ENCODE measurements at regions not wholly inside any gene's neighbourhood (a gene's known extent, or its start where the extent isn't known, plus 50 kb on each side); places are given as distances from the start of the nearest gene placed in this dataset.

DNA sequence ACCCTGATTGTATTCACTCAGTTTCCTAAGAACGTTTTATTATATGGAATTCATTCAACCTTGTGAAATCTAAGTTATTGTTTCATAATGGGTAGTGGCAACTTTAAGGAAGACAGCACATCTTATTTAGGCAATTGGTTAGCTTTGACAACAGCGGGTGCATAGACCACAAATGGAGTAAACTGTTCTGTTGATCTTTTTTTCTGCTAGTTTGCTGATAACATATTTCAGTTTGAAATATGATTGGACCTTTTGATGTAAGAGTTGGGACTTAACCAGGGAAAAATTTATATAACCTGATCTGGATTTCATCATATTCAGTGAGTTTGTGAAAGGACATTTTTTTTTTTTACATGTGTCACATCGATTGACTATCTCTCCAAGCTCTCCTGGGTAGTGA is 151.7 kb downstream of the HLX start:
- no peak overlapping the region for H3K27ac Mint-ChIP-seq (ENCODE audit: unreplicated experiment)
- TF ChIP-seq, protein P1, sequence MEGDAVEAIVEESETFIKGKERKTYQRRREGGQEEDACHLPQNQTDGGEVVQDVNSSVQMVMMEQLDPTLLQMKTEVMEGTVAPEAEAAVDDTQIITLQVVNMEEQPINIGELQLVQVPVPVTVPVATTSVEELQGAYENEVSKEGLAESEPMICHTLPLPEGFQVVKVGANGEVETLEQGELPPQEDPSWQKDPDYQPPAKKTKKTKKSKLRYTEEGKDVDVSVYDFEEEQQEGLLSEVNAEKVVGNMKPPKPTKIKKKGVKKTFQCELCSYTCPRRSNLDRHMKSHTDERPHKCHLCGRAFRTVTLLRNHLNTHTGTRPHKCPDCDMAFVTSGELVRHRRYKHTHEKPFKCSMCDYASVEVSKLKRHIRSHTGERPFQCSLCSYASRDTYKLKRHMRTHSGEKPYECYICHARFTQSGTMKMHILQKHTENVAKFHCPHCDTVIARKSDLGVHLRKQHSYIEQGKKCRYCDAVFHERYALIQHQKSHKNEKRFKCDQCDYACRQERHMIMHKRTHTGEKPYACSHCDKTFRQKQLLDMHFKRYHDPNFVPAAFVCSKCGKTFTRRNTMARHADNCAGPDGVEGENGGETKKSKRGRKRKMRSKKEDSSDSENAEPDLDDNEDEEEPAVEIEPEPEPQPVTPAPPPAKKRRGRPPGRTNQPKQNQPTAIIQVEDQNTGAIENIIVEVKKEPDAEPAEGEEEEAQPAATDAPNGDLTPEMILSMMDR (IDR thresholded peaks at IDR 0.05; ENCODE audit: unreplicated experiment), result no peak
- no peaks in the 10 kb centered on the region for H3K9me3 Mint-ChIP-seq (ENCODE audit: unreplicated experiment)
- H3K27me3 Mint-ChIP-seq (ENCODE audit: unreplicated experiment), result no peaks in the 10 kb centered on the region
- no peak overlapping the region for H3K4me3 Mint-ChIP-seq (ENCODE audit: unreplicated experiment)
- no peak for DNase-seq (ENCODE audit: low spot score)
- no peaks in the 10 kb centered on the region for H3K4me1 Mint-ChIP-seq (ENCODE audit: unreplicated experiment)
- H3K36me3 Mint-ChIP-seq (ENCODE audit: low read depth, unreplicated experiment), result no peaks in the 10 kb centered on the region

DNA sequence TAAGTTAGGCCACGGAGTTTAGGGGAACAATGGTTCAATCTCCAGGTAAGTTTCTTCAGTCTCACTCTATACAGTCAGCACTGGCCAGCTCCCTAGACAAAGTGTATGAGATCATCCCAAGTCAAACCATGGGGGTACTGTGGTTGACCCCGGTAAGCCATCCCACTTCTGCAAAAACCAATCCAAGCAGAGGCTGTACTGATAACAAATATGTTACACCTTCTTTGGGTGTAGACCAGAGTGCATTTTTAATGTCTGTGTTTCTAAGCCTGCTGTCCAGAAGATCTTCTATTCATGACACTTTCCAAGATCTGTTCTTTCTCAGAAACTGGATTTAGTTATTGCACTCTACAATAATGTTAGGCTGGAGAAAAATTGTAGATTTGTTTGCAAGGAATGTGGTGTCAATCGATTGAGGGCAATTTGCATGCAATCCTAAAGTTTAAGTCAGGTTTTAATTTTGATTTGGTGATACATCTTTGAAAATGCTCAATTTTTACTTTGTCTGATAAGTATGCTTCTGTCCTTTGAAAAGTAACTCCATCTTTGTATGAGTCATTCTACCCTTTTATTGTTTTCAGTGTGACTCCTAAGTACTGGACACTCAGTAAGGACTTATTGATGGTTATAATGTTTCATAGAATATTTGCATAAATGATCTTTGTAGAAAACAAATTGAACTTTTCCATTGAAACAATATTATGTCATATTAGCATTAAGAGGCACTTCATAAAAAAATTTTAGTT is 152.4 kb downstream of the HLX start:
- DNase-seq (ENCODE audit: low spot score), result no peak
- Mint-ChIP-seq H3K27ac (ENCODE audit: unreplicated experiment) (no peak overlapping the region), H3K4me3 (ENCODE audit: unreplicated experiment) (no peak overlapping the region), H3K27me3 (ENCODE audit: unreplicated experiment) (no peaks in the 10 kb centered on the region), H3K4me1 (ENCODE audit: unreplicated experiment) (no peaks in the 10 kb centered on the region), H3K36me3 (ENCODE audit: low read depth, unreplicated experiment) (no peaks in the 10 kb centered on the region), H3K9me3 (ENCODE audit: unreplicated experiment) (no peaks in the 10 kb centered on the region)
- TF ChIP-seq, protein P1 (IDR thresholded peaks at IDR 0.05; ENCODE audit: unreplicated experiment), result no peak

DNA sequence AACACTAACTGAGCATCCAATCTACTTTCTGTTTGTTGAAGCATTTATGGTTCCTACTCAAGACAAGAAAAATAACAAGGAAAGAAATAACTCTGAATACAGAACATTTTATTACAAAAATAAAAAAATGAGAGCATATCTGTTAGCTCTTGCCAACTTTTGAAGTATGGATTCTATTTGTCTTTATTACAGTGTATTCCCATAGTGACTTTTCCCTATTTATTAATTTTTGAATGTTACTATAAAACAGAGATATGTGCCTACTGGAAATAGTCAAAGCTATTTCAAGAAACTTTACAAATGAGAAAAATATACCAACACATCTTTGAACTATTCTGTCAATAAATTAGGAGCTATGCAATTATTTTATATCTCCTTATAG is 153.0 kb downstream of the HLX start:
- TF ChIP-seq, protein P1 (IDR thresholded peaks at IDR 0.05; ENCODE audit: unreplicated experiment), result no peak
- Mint-ChIP-seq H3K36me3 (ENCODE audit: low read depth, unreplicated experiment) (no peaks in the 10 kb centered on the region), H3K4me1 (ENCODE audit: unreplicated experiment) (no peaks in the 10 kb centered on the region), H3K4me3 (ENCODE audit: unreplicated experiment) (no peak overlapping the region), H3K27ac (ENCODE audit: unreplicated experiment) (no peak overlapping the region), H3K9me3 (ENCODE audit: unreplicated experiment) (no peaks in the 10 kb centered on the region), H3K27me3 (ENCODE audit: unreplicated experiment) (no peaks in the 10 kb centered on the region)
- DNase-seq (ENCODE audit: low spot score), result no peak

DNA sequence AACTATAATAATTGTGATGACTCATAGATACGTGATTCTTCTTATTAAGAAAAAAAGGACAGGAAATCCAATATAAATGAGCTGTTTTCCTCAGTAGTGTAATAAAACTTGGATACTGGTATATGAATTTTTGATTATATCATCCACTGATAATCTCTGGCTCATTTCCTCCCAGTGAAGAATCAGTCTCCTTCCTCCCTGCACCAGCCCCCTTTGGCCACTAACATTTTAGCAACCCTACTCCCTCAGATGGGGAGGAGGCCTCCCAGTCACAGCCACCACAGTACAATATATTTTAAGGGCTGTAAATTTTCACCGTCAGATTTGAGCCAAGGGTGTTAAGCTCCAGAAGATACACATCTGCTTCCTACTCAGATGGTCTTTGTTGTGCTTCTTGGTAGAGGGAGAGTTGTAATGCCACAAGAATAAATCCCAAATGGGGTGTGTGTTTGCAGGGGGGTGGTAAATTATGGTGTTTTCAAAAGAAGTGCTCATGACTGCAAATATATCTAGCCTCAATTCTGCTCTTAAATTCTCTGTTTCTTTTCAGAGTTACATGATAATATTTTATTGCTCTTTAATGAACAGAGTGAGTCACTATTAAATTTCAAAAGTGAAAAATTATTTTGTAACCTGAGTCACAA is 153.5 kb downstream of the HLX start:
- no peaks in the 10 kb centered on the region for H3K36me3 Mint-ChIP-seq (ENCODE audit: low read depth, unreplicated experiment)
- no peak overlapping the region for H3K27ac Mint-ChIP-seq (ENCODE audit: unreplicated experiment)
- H3K27me3 Mint-ChIP-seq (ENCODE audit: unreplicated experiment), result no peaks in the 10 kb centered on the region
- H3K4me3 Mint-ChIP-seq (ENCODE audit: unreplicated experiment), result no peak overlapping the region
- no peaks in the 10 kb centered on the region for H3K9me3 Mint-ChIP-seq (ENCODE audit: unreplicated experiment)
- H3K4me1 Mint-ChIP-seq (ENCODE audit: unreplicated experiment), result no peaks in the 10 kb centered on the region
- TF ChIP-seq, protein P1 (IDR thresholded peaks at IDR 0.05; ENCODE audit: unreplicated experiment), result no peak
- DNase-seq (ENCODE audit: low spot score), result no peak

DNA sequence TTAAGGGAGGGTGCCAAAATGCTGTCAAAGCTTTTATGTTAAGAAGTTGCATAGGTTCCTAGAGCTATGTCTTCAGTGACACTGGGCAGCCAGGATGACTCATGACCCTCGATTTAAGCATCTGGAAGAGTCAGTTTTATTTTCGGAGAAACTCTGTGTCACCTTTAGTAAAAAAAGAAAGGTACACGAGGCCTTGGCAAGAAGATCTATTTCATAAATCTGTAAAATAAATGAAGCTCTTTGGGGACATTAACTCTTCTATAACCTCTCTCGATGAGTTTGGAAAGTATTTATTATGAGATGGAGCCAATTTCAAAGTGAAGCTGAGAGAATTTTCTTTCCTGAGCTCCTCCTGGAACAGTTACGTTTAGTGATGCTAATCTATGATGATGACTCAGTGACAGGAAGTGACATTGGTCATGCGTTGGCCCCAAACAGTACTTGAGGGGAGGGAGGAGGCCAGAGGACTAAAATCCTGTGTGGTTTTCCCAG is 156.5 kb downstream of the HLX start:
- Mint-ChIP-seq H3K36me3 (ENCODE audit: low read depth, unreplicated experiment) (no peaks in the 10 kb centered on the region), H3K27me3 (ENCODE audit: unreplicated experiment) (peaks cover 2% of the 10 kb centered on the region), H3K4me1 (ENCODE audit: unreplicated experiment) (no peaks in the 10 kb centered on the region), H3K9me3 (ENCODE audit: unreplicated experiment) (no peaks in the 10 kb centered on the region), H3K4me3 (ENCODE audit: unreplicated experiment) (no peak overlapping the region), H3K27ac (ENCODE audit: unreplicated experiment) (no peak overlapping the region)
- TF ChIP-seq, protein P1 (IDR thresholded peaks at IDR 0.05; ENCODE audit: unreplicated experiment), result no peak
- no peak for DNase-seq (ENCODE audit: low spot score)

Measured in endothelial cell (in vitro differentiated cells).